ENCODE measurements at regions not wholly inside any gene's neighbourhood (a gene's known extent, or its start where the extent isn't known, plus 50 kb on each side); places are given as distances from the start of the nearest gene placed in this dataset.

- no peak for FAIRE-seq
- Histone ChIP-seq H3K4me1 (no peaks in the 10 kb centered on the region), H3K27ac (no peak overlapping the region), H3K9me3 (no peaks in the 10 kb centered on the region), H3K4me3 (no peak overlapping the region), H3K36me3 (no peaks in the 10 kb centered on the region), H3K27me3 (no peaks in the 10 kb centered on the region)
- intact Hi-C loops (cut with DNase I), result no loop called here
- no peak for ATAC-seq
- WGBS, 2 donors, result 64 to 70% methylated on average over 2 of the region's 2 CpGs
- no peak for TF ChIP-seq CTCF (IDR thresholded peaks at IDR 0.05)
- DNase-seq, result no peak
Observed at GRCh38 chr5:165057145-165057544, 1551.7 kb downstream of the MAT2B start.

GRCh38 chr5:165066751-165067385, 1561.4 kb downstream of the MAT2B start:
- H3K4me1 ChIP-seq, result no peaks in the 10 kb centered on the region
- 83 to 86% methylated on average over 3 of the region's 3 CpGs for WGBS, 2 donors
- no peak overlapping the region for H3K4me3 ChIP-seq
- no peaks in the 10 kb centered on the region for H3K9me3 ChIP-seq
- no peak for ATAC-seq
- no peak for DNase-seq
- no peak overlapping the region for H3K27ac ChIP-seq
- no peaks in the 10 kb centered on the region for H3K36me3 ChIP-seq
- intact Hi-C loops (cut with DNase I), result no loop called here
- TF ChIP-seq CTCF (IDR thresholded peaks at IDR 0.05), result no peak
- no peaks in the 10 kb centered on the region for H3K27me3 ChIP-seq
- no peak for FAIRE-seq

- TF ChIP-seq CTCF (IDR thresholded peaks at IDR 0.05), result no peak
- H3K4me3 ChIP-seq, result no peak overlapping the region
- no peaks in the 10 kb centered on the region for H3K9me3 ChIP-seq
- no peak overlapping the region for H3K27ac ChIP-seq
- no peak for DNase-seq
- H3K4me1 ChIP-seq, result no peaks in the 10 kb centered on the region
- FAIRE-seq, result no peak
- WGBS, 2 donors, result 51 to 54% methylated on average over 2 of the region's 2 CpGs
- H3K27me3 ChIP-seq, result no peaks in the 10 kb centered on the region
- ATAC-seq, result no peak
- intact Hi-C loops (cut with DNase I), result no loop called here
- H3K36me3 ChIP-seq, result no peaks in the 10 kb centered on the region
Observed at GRCh38 chr5:165076686-165077085, 1571.3 kb downstream of the MAT2B start.

GRCh38 chr5:165079389-165079788, 1574.0 kb downstream of the MAT2B start:
- Histone ChIP-seq H3K27me3 (no peaks in the 10 kb centered on the region), H3K36me3 (no peaks in the 10 kb centered on the region), H3K4me3 (no peak overlapping the region), H3K4me1 (no peaks in the 10 kb centered on the region), H3K27ac (no peak overlapping the region), H3K9me3 (no peaks in the 10 kb centered on the region)
- TF ChIP-seq CTCF (IDR thresholded peaks at IDR 0.05), result no peak
- WGBS, 2 donors, result 53 to 67% methylated on average over 3 of the region's 3 CpGs
- ATAC-seq, result no peak
- intact Hi-C loops (cut with DNase I), result no loop called here
- FAIRE-seq, result no peak
- DNase-seq, result no peak

GRCh38 chr5:165083394-165083793, 1578.0 kb downstream of the MAT2B start:
- no peak for DNase-seq
- Histone ChIP-seq H3K27ac (no peak overlapping the region), H3K36me3 (no peaks in the 10 kb centered on the region), H3K27me3 (no peaks in the 10 kb centered on the region), H3K4me3 (no peak overlapping the region), H3K4me1 (no peaks in the 10 kb centered on the region), H3K9me3 (no peaks in the 10 kb centered on the region)
- WGBS, 2 donors, result 33 to 53% methylated on average over 1 of the region's 1 CpG
- FAIRE-seq, result no peak
- no peak for TF ChIP-seq CTCF (IDR thresholded peaks at IDR 0.05)
- no peak for ATAC-seq
- intact Hi-C loops (cut with DNase I), result no loop called here

Data from pancreas (tissue), 10 donors.